ENCODE measurements at regions not wholly inside any gene's neighbourhood (a gene's known extent, or its start where the extent isn't known, plus 50 kb on each side); places are given as distances from the start of the nearest gene placed in this dataset.
"Not testable (repeated sequence)": the region's sequence is repeated elsewhere in the genome, so short reads cannot be mapped to it uniquely, and the experiment has no call there.

- DNase-seq (ENCODE audit: low spot score): not testable (repeated sequence)
These were observed 69.9 kb downstream of the ALG1L2 start for GRCh38 chr3:130151555-130151954.

GRCh38 chr3:130153247-130153646 is 71.6 kb downstream of the ALG1L2 start:
- DNase-seq (ENCODE audit: low spot score): not testable (repeated sequence)

- DNase-seq (ENCODE audit: low spot score): not testable (repeated sequence)
These were observed 73.8 kb downstream of the ALG1L2 start for GRCh38 chr3:130155464-130155863.

- DNase-seq (ENCODE audit: low spot score): not testable (repeated sequence)
These were observed 85.2 kb downstream of the ALG1L2 start for GRCh38 chr3:130166856-130167255.

- DNase-seq (ENCODE audit: low spot score): not testable (repeated sequence)
These were observed 93.6 kb downstream of the ALG1L2 start for GRCh38 chr3:130175195-130175594.

- DNase-seq (ENCODE audit: low spot score): not testable (repeated sequence)
These were observed 95.0 kb downstream of the ALG1L2 start for GRCh38 chr3:130176476-130177256.

GRCh38 chr3:130178835-130179234 is 97.2 kb downstream of the ALG1L2 start:
- DNase-seq (ENCODE audit: low spot score): not testable (repeated sequence)

- DNase-seq (ENCODE audit: low spot score): peak; percentile 55
These were observed 97.8 kb downstream of the ALG1L2 start for GRCh38 chr3:130179353-130179970.

- DNase-seq (ENCODE audit: low spot score): not testable (repeated sequence)
These were observed 100.8 kb downstream of the ALG1L2 start for GRCh38 chr3:130182475-130182874.

- not testable (repeated sequence) for DNase-seq (ENCODE audit: low spot score)
These were observed 102.1 kb downstream of the ALG1L2 start for GRCh38 chr3:130183689-130184088.

- not testable (repeated sequence) for DNase-seq (ENCODE audit: low spot score)
These were observed 102.8 kb downstream of the ALG1L2 start for GRCh38 chr3:130184152-130185024.

GRCh38 chr3:130201272-130201671 is 119.6 kb downstream of the ALG1L2 start:
- not testable (repeated sequence) for DNase-seq (ENCODE audit: low spot score)

GRCh38 chr3:130203633-130204032 is 122.0 kb downstream of the ALG1L2 start:
- DNase-seq (ENCODE audit: low spot score): not testable (repeated sequence)

- DNase-seq (ENCODE audit: low spot score): no peak
These were observed 117.9 kb upstream of the COL6A5 start for GRCh38 chr3:130227540-130227939.

- no peak for DNase-seq (ENCODE audit: low spot score)
These were observed 102.5 kb upstream of the COL6A5 start for GRCh38 chr3:130242850-130243569.

- no peak for DNase-seq (ENCODE audit: low spot score)
These were observed 101.7 kb upstream of the COL6A5 start for GRCh38 chr3:130243808-130244207.

- no peak for DNase-seq (ENCODE audit: low spot score)
These were observed 94.5 kb upstream of the COL6A5 start for GRCh38 chr3:130250982-130251381.

GRCh38 chr3:130255442-130255841 is 90.0 kb upstream of the COL6A5 start:
- no peak for DNase-seq (ENCODE audit: low spot score)

GRCh38 chr3:130256821-130257340 is 88.6 kb upstream of the COL6A5 start:
- no peak for DNase-seq (ENCODE audit: low spot score)

- DNase-seq (ENCODE audit: low spot score): no peak
These were observed 86.9 kb upstream of the COL6A5 start for GRCh38 chr3:130258532-130258952.

- no peak for DNase-seq (ENCODE audit: low spot score)
These were observed 86.2 kb upstream of the COL6A5 start for GRCh38 chr3:130259166-130259874.
